Transverse colon (tissue), 4 donors: ENCODE measurements at regions not wholly inside any gene's neighbourhood (a gene's known extent, or its start where the extent isn't known, plus 50 kb on each side); places are given as distances from the start of the nearest gene placed in this dataset.

Experiments
- CTCF ChIP-seq, 5 experiments: fragments of 200-600 bp in 3 of 5; fragments of 450-650 bp in 2 of 5; sonication (generic) in 3 of 5; IDR thresholded peaks; 1 replicate in 2 of 5; 2 replicates in 3 of 5; pipeline ENCODE4 v1.5.1; 2016 to 2017; ENCODE audit warnings: antibody characterized with exemption in 5 of 5, inconsistent platforms in 3 of 5, mild to moderate bottlenecking in 2 of 5, moderate library complexity in 1 of 5
- POLR2A ChIP-seq: fragments of 450-650 bp; IDR thresholded peaks from one replicate; pipeline ENCODE4 v1.6.1; 2016; ENCODE audit warnings: antibody characterized with exemption, mild to moderate bottlenecking, moderate library complexity
- POLR2AphosphoS5 ChIP-seq, 3 donors: sonication (generic); formaldehyde crosslinking; IDR thresholded peaks; one replicate each; pipeline ENCODE4 v1.6.1; 2016; ENCODE audit warnings: antibody characterized with exemption in 3 of 3

GRCh38 chr6:132142308-132142707 lies 191.1 kb upstream of the CCN2 start:
- no peak for TF ChIP-seq POLR2A
- no peak for TF ChIP-seq CTCF (IDR thresholded peaks at IDR 0.05)
- no peak for TF ChIP-seq POLR2AphosphoS5 (IDR thresholded peaks at IDR 0.05)
